H1 (cell line): ENCODE measurements at regions not wholly inside any gene's neighbourhood (a gene's known extent, or its start where the extent isn't known, plus 50 kb on each side); places are given as distances from the start of the nearest gene placed in this dataset.

Source experiments
- CTCF ChIA-PET: fragments of 300-600 bp; sonication (Branson Sonifier 250); formaldehyde crosslinking; loops from one replicate; lab custom pipeline; 2021; ENCODE audit not compliant: partially characterized antibody; lab: Charles Lee
- POLR2A ChIA-PET: fragments of 300-600 bp; sonication (Branson Sonifier 250); formaldehyde crosslinking; loops from one replicate; lab custom pipeline; 2021; ENCODE audit warnings: inconsistent platforms; ENCODE audit not compliant: partially characterized antibody; lab: Charles Lee
- DNase-seq, 2 experiments: peaks; one replicate each; pipeline versions ENCODE4 v3.0.0 to v3.0.0-alpha.2; 2010 to 2022; ENCODE audit warnings: low spot score in 2 of 2, low read depth in 1 of 2, mixed read lengths in 1 of 2
- FAIRE-seq: peaks from 2 replicates; lab custom pipeline; 2011; peaks lifted over from hg19 to GRCh38; lab: Jason Lieb, UNC
- H2AFZ ChIP-seq: 2 replicates; pipeline ENCODE4 v1.8.1; 2012; ENCODE audit warnings: low read length, inconsistent platforms
- H2AK5ac ChIP-seq: 2 replicates; pipeline ENCODE4 v1.6.1; 2013; ENCODE audit warnings: low read depth, low read length
- H2BK120ac ChIP-seq: replicated peaks from 2 replicates; pipeline ENCODE3; 2013; ENCODE audit warnings: low read depth, low read length, inconsistent platforms
- H2BK12ac ChIP-seq: 2 replicates; pipeline ENCODE4 v1.6.1; 2013; ENCODE audit warnings: low read depth, low read length
- H2BK15ac ChIP-seq: 2 replicates; pipeline ENCODE4 v1.6.1; 2013; ENCODE audit warnings: low read length
- H2BK20ac ChIP-seq: 2 replicates; pipeline ENCODE4 v1.6.1; 2013; ENCODE audit warnings: low read length
- H2BK5ac ChIP-seq: 2 replicates; pipeline ENCODE4 v1.6.1; 2013; ENCODE audit warnings: low read depth, low read length
- H3K14ac ChIP-seq: 2 replicates; pipeline ENCODE4 v1.6.1; 2013; ENCODE audit warnings: inconsistent platforms; ENCODE audit not compliant: insufficient read length
- H3K18ac ChIP-seq: 2 replicates; pipeline ENCODE4 v1.6.1; 2013; ENCODE audit warnings: low read length; ENCODE audit errors: extremely low read depth
- H3K23ac ChIP-seq: 2 replicates; pipeline ENCODE4 v1.6.1; 2013; ENCODE audit warnings: inconsistent platforms; ENCODE audit not compliant: insufficient read length
- H3K23me2 ChIP-seq: 2 replicates; pipeline ENCODE4 v1.6.1; 2013; ENCODE audit warnings: low read depth, low read length
- H3K27ac ChIP-seq: 2 replicates; pipeline ENCODE4 v1.6.1; 2011; ENCODE audit warnings: low read depth, low read length, inconsistent platforms
- H3K27me3 ChIP-seq, 4 experiments: replicated peaks in 1 of 4; 1 replicate in 1 of 4; 2 replicates in 3 of 4; pipeline versions ENCODE4 v1.6.1 to v1.8.1; 2011 to 2013; ENCODE audit warnings: low read length in 3 of 4, mild to moderate bottlenecking in 3 of 4, inconsistent platforms in 2 of 4, mixed read lengths in 2 of 4, moderate library complexity in 1 of 4; ENCODE audit not compliant: control insufficient read depth in 3 of 4, insufficient read depth in 3 of 4; ENCODE audit errors: extremely low read depth in 1 of 4
- H3K36me3 ChIP-seq, 4 experiments: 2 replicates each; pipeline versions ENCODE4 v1.6.1 to v1.8.1; 2011 to 2013; ENCODE audit warnings: mild to moderate bottlenecking in 4 of 4, low read length in 3 of 4, moderate library complexity in 2 of 4, control low read depth in 1 of 4, inconsistent platforms in 1 of 4; ENCODE audit not compliant: insufficient read depth in 4 of 4, control insufficient read depth in 2 of 4
- H3K4ac ChIP-seq: replicated peaks from 2 replicates; pipeline ENCODE3; 2013; ENCODE audit warnings: low read length, low read depth, mixed read lengths, inconsistent platforms; ENCODE audit not compliant: insufficient read length
- H3K4me1 ChIP-seq, 4 experiments: replicated peaks in 1 of 4; 1 replicate in 1 of 4; 2 replicates in 3 of 4; pipeline versions ENCODE4 v1.6.1 to v1.8.1; 2011 to 2013; ENCODE audit warnings: low read length in 3 of 4, inconsistent platforms in 2 of 4, mixed read lengths in 1 of 4; ENCODE audit not compliant: insufficient read depth in 4 of 4, control insufficient read depth in 3 of 4
- H3K4me2 ChIP-seq, 2 experiments: 2 replicates each; pipeline versions ENCODE4 v1.6.1 to v1.8.1; 2011 to 2013; ENCODE audit warnings: low read depth in 2 of 2, low read length in 2 of 2, control low read depth in 1 of 2, inconsistent platforms in 1 of 2, mild to moderate bottlenecking in 1 of 2; ENCODE audit not compliant: insufficient read depth in 1 of 2
- H3K4me3 ChIP-seq, 4 experiments: fragments of 200-600, 300-600 bp in 1 of 4; sonication (generic), shearing (Covaris generic), sonication (Bioruptor Twin) in 1 of 4; 2 replicates each; pipeline versions ENCODE4 v1.5.1 to v1.8.1; 2011 to 2016; ENCODE audit warnings: low read length in 4 of 4, low read depth in 3 of 4, control low read depth in 2 of 4, inconsistent platforms in 2 of 4, mild to moderate bottlenecking in 2 of 4, mixed read lengths in 1 of 4, moderate library complexity in 1 of 4; ENCODE audit not compliant: insufficient read depth in 2 of 4; ENCODE audit errors: extremely low read depth in 1 of 4
- H3K56ac ChIP-seq: replicated peaks from 2 replicates; pipeline ENCODE3; 2013; ENCODE audit warnings: low read depth, mild to moderate bottlenecking, mixed read lengths, low read length, inconsistent platforms; ENCODE audit not compliant: insufficient read length
- H3K79me1 ChIP-seq: 2 replicates; pipeline ENCODE4 v1.6.1; 2013; ENCODE audit warnings: low read depth, low read length, control low read depth
- H3K79me2 ChIP-seq, 2 experiments: 2 replicates each; pipeline versions ENCODE4 v1.6.1 to v1.8.1; 2012 to 2013; ENCODE audit warnings: low read length in 2 of 2, mild to moderate bottlenecking in 2 of 2, inconsistent platforms in 1 of 2; ENCODE audit not compliant: insufficient read depth in 2 of 2, control insufficient read depth in 1 of 2
- H3K9ac ChIP-seq, 4 experiments: replicated peaks in 1 of 4; 1 replicate in 1 of 4; 2 replicates in 3 of 4; pipeline versions ENCODE4 v1.6.1 to v1.8.1; 2011 to 2013; ENCODE audit warnings: low read depth in 3 of 4, low read length in 3 of 4, control low read depth in 2 of 4, mild to moderate bottlenecking in 2 of 4, moderate library complexity in 2 of 4, inconsistent platforms in 1 of 4; ENCODE audit errors: extremely low read depth in 1 of 4
- H3K9me3 ChIP-seq, 2 experiments: 2 replicates each; pipeline versions ENCODE4 v1.6.1 to v1.8.1; 2012 to 2013; ENCODE audit warnings: mild to moderate bottlenecking in 2 of 2, moderate library complexity in 2 of 2, control low read depth in 1 of 2, inconsistent platforms in 1 of 2, low read depth in 1 of 2, low read length in 1 of 2, mixed read lengths in 1 of 2; ENCODE audit not compliant: insufficient read depth in 2 of 2
- H4K20me1 ChIP-seq, 2 experiments: replicated peaks in 1 of 2; 2 replicates each; pipeline versions ENCODE3 to v1.8.1; 2011 to 2013; ENCODE audit warnings: inconsistent platforms in 2 of 2, low read length in 2 of 2, mild to moderate bottlenecking in 1 of 2; ENCODE audit not compliant: insufficient read depth in 2 of 2, control insufficient read depth in 1 of 2
- H4K5ac ChIP-seq: 2 replicates; pipeline ENCODE4 v1.6.1; 2013; ENCODE audit warnings: low read length, low read depth, mixed read lengths, inconsistent platforms; ENCODE audit not compliant: insufficient read length
- H4K8ac ChIP-seq: 2 replicates; pipeline ENCODE4 v1.8.0; 2013; ENCODE audit warnings: mild to moderate bottlenecking, moderate library complexity, low read length, inconsistent platforms; ENCODE audit not compliant: insufficient read depth; ENCODE audit errors: extremely low read depth
- H4K91ac ChIP-seq: replicated peaks from 2 replicates; pipeline ENCODE3; 2013; ENCODE audit warnings: low read length, mixed read lengths, inconsistent platforms; ENCODE audit not compliant: insufficient read length
- CEBPB ChIP-seq: IDR thresholded peaks from 2 replicates; pipeline ENCODE4 v1.6.1; 2012; ENCODE audit warnings: low read depth, low read length
- EGR1 ChIP-seq: IDR thresholded peaks from 2 replicates; pipeline ENCODE4 v1.6.1; 2011; ENCODE audit warnings: low read depth, low read length, borderline replicate concordance
- FOSL1 ChIP-seq: IDR thresholded peaks from 2 replicates; pipeline ENCODE4 v1.6.1; 2011; ENCODE audit warnings: mild to moderate bottlenecking, low read depth, low read length, moderate library complexity; ENCODE audit not compliant: insufficient read depth
- JUND ChIP-seq: IDR thresholded peaks from 2 replicates; pipeline ENCODE4 v1.6.1; 2011; ENCODE audit warnings: mild to moderate bottlenecking, improper control_type of control experiment, low read length
- KDM4A ChIP-seq: IDR thresholded peaks from one replicate; pipeline ENCODE4 v1.7.1; 2012; ENCODE audit warnings: low read depth, mild to moderate bottlenecking, moderate library complexity, low read length, inconsistent platforms; ENCODE audit not compliant: severe bottlenecking
- POLR2A ChIP-seq, 2 experiments: IDR thresholded peaks; 1 replicate in 1 of 2; 2 replicates in 1 of 2; pipeline ENCODE4 v1.6.1; 2011; ENCODE audit warnings: low read depth in 2 of 2, low read length in 2 of 2, mild to moderate bottlenecking in 2 of 2; ENCODE audit errors: control extremely low read depth in 1 of 2
- RBBP5 ChIP-seq: IDR thresholded peaks from 2 replicates; pipeline ENCODE4 v1.7.1; 2012; ENCODE audit warnings: low read depth, mild to moderate bottlenecking, inconsistent platforms, low read length, moderate library complexity, borderline replicate concordance
- RNF2 ChIP-seq: fragments of 200-900, 300-1000 bp; sonication (generic); IDR thresholded peaks from 2 replicates; pipeline ENCODE4 v1.7.1; 2016; ENCODE audit warnings: borderline replicate concordance, low read depth, mild to moderate bottlenecking, antibody characterized with exemption, low read length; ENCODE audit not compliant: poor library complexity, severe bottlenecking; ENCODE audit errors: missing control alignments
- SAP30 ChIP-seq: fragments of 300-600 bp; sonication (generic); IDR thresholded peaks from 2 replicates; pipeline ENCODE4 v1.7.1; 2012; ENCODE audit warnings: low read length, moderate library complexity, mild to moderate bottlenecking, inconsistent platforms; ENCODE audit not compliant: insufficient read depth, insufficient replicate concordance
- SIX5 ChIP-seq: IDR thresholded peaks from 2 replicates; pipeline ENCODE4 v1.6.1; 2011; ENCODE audit warnings: mild to moderate bottlenecking, low read depth, low read length
- SP2 ChIP-seq: IDR thresholded peaks from 2 replicates; pipeline ENCODE4 v1.6.1; 2012; ENCODE audit warnings: mild to moderate bottlenecking, low read length, inconsistent platforms
- TAF1 ChIP-seq: IDR thresholded peaks from 2 replicates; pipeline ENCODE4 v1.6.1; 2011; ENCODE audit warnings: mild to moderate bottlenecking, low read depth, low read length
- TBP ChIP-seq: IDR thresholded peaks from 2 replicates; pipeline ENCODE4 v1.6.1; 2011; ENCODE audit warnings: low read depth, low read length, improper control_type of control experiment
- WGBS, 2 experiments: shearing (Covaris generic) in 1 of 2; methylation state at CpG; one replicate each; pipeline versions ENCODE4 v1.1.6 to v1.1.7; 2013 to 2015; ENCODE audit warnings: low lambda C conversion rate in 2 of 2, mixed read lengths in 2 of 2, inconsistent platforms in 1 of 2, low coverage in 1 of 2, missing lambda C conversion rate in 1 of 2; ENCODE audit not compliant: insufficient replicate concordance in 2 of 2, insufficient coverage in 1 of 2, insufficient read length in 1 of 2; ENCODE audit errors: extremely low coverage in 1 of 2, missing lambda C conversion rate in 1 of 2; 5-methylcytosine and 5-hydroxymethylcytosine counted together
- TF ChIP-seq, protein P1 (sequence below): IDR thresholded peaks from 2 replicates; pipeline ENCODE4 v1.6.1; 2012; ENCODE audit warnings: low read length, inconsistent platforms

DNA sequence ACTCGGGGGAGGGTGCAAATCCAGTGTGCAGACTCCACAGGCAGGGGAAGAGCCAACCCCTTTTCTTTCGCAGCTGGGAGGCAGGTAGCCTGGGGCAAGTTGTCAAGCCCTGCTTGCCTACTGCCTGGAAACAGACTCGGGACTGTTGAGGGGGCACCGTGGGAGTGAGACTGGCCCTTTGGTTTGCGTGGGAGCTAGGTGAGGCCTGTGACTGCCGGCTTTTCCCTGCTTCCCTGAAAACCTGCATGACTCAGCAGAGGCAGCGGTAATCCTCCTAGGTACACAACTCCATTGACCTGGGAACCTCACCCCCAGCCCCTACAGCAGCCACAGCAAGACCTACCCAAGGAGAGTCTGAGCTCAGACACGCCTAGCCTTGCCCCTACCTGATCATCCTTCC is 509.5 kb downstream of the DTWD2 start:
- H3K79me1 ChIP-seq: no peaks in the 10 kb centered on the region
- no peak overlapping the region for H2AFZ ChIP-seq
- H3K36me3 ChIP-seq: no peaks in the 10 kb centered on the region
- no peak overlapping the region for H4K5ac ChIP-seq
- H3K18ac ChIP-seq: no peak overlapping the region
- H2BK15ac ChIP-seq: no peak overlapping the region
- ChIA-PET POLR2A (no interaction called here), CTCF (interaction anchor here (1.2 kb wide), 1 partner anchor 11 kb away, joined by 3 read pairs; no protein-coding TSS in a partner anchor)
- DNase-seq: no peak
- H3K4me1 ChIP-seq: no peaks in the 10 kb centered on the region
- no peak overlapping the region for H2BK20ac ChIP-seq
- peaks cover 4% of the 10 kb centered on the region in 2 experiments; a peak in 2 of 4 replicates for H3K9me3 ChIP-seq
- 100% methylated on average over 8 of the region's 8 CpGs; no CpG with 5 or more reads in 1 of the 2 experiments for WGBS, 2 experiments
- H3K14ac ChIP-seq: no peak overlapping the region
- no peak overlapping the region for H3K9ac ChIP-seq
- no peak overlapping the region for H3K4me2 ChIP-seq
- H4K8ac ChIP-seq: no peak overlapping the region
- no peak for FAIRE-seq
- H2BK120ac ChIP-seq: no peak overlapping the region
- H3K27ac ChIP-seq: no peak overlapping the region
- no peaks in the 10 kb centered on the region for H3K79me2 ChIP-seq
- no peak overlapping the region for H2AK5ac ChIP-seq
- no peaks in the 10 kb centered on the region for H3K27me3 ChIP-seq
- H3K23me2 ChIP-seq: no peaks in the 10 kb centered on the region
- H4K20me1 ChIP-seq: no peaks in the 10 kb centered on the region
- no peak overlapping the region for H3K4me3 ChIP-seq
- no peak overlapping the region for H3K23ac ChIP-seq
- H2BK12ac ChIP-seq: no peak overlapping the region
- no peak overlapping the region for H2BK5ac ChIP-seq
- no peak overlapping the region for H3K4ac ChIP-seq
- H4K91ac ChIP-seq: no peak overlapping the region
- H3K56ac ChIP-seq: no peak overlapping the region
- no peak for TF ChIP-seq SP2
- no peak for TF ChIP-seq SIX5
- TF ChIP-seq KDM4A: no peak
- TF ChIP-seq RNF2: no peak
- no peak for TF ChIP-seq JUND
- TF ChIP-seq EGR1: no peak
- no peak for TF ChIP-seq TAF1
- TF ChIP-seq SAP30: no peak
- TF ChIP-seq TBP: no peak
- TF ChIP-seq RBBP5: no peak
- no peak for TF ChIP-seq FOSL1
- no peak for TF ChIP-seq CEBPB
- TF ChIP-seq, protein P1, sequence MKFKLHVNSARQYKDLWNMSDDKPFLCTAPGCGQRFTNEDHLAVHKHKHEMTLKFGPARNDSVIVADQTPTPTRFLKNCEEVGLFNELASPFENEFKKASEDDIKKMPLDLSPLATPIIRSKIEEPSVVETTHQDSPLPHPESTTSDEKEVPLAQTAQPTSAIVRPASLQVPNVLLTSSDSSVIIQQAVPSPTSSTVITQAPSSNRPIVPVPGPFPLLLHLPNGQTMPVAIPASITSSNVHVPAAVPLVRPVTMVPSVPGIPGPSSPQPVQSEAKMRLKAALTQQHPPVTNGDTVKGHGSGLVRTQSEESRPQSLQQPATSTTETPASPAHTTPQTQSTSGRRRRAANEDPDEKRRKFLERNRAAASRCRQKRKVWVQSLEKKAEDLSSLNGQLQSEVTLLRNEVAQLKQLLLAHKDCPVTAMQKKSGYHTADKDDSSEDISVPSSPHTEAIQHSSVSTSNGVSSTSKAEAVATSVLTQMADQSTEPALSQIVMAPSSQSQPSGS: no peak
- no peak for TF ChIP-seq POLR2A (IDR thresholded peaks at IDR 0.05; ENCODE audit: control extremely low read depth in 1 of 2, low read depth in 2 of 2, low read length in 2 of 2)
